C4-2B (cell line): ENCODE measurements at regions not wholly inside any gene's neighbourhood (a gene's known extent, or its start where the extent isn't known, plus 50 kb on each side); places are given as distances from the start of the nearest gene placed in this dataset.
"Not testable (repeated sequence)": the region's sequence is repeated elsewhere in the genome, so short reads cannot be mapped to it uniquely, and the experiment has no call there.

Experiments used
- H3K27ac ChIP-seq: fragments of 450-650 bp; 2 replicates; pipeline ENCODE4 v1.5.1; 2017
- CTCF ChIP-seq: fragments of 450-650 bp; conservative IDR thresholded peaks from 2 replicates; pipeline ENCODE4 v1.5.1; 2017; ENCODE audit warnings: mild to moderate bottlenecking
- ZFX ChIP-seq: fragments of 450-650 bp; IDR thresholded peaks from 2 replicates; pipeline ENCODE4 v1.6.1; 2017

- no peak overlapping the region for H3K27ac ChIP-seq
- TF ChIP-seq CTCF (no peak), ZFX (no peak)
Measured at GRCh38 chr6:138667408-138667807, 106.2 kb upstream of the CCDC28A start.

- H3K27ac ChIP-seq = no peak overlapping the region
- no peak for TF ChIP-seq CTCF
Measured at GRCh38 chr6:138671351-138671750, 102.2 kb upstream of the CCDC28A start.

GRCh38 chr6:138673346-138674014, 100.1 kb upstream of the CCDC28A start:
- TF ChIP-seq ZFX (no peak), CTCF (no peak)
- H3K27ac ChIP-seq = no peak overlapping the region

GRCh38 chr6:138674444-138674843, 99.1 kb upstream of the CCDC28A start:
- H3K27ac ChIP-seq = not testable (repeated sequence)

GRCh38 chr6:138677538-138677937, 96.0 kb upstream of the CCDC28A start:
- TF ChIP-seq ZFX (no peak), CTCF (no peak)
- H3K27ac ChIP-seq = no peak overlapping the region

GRCh38 chr6:138678168-138678567, 95.4 kb upstream of the CCDC28A start:
- no peak overlapping the region for H3K27ac ChIP-seq
- TF ChIP-seq CTCF = no peak
- no peak for TF ChIP-seq ZFX

GRCh38 chr6:138680085-138680484, 93.5 kb upstream of the CCDC28A start:
- no peak for TF ChIP-seq ZFX
- TF ChIP-seq CTCF = no peak
- no peak overlapping the region for H3K27ac ChIP-seq

GRCh38 chr6:138681627-138682026, 91.9 kb upstream of the CCDC28A start:
- TF ChIP-seq ZFX (no peak), CTCF (no peak)
- no peak overlapping the region for H3K27ac ChIP-seq
